ENCODE measurements at regions not wholly inside any gene's neighbourhood (a gene's known extent, or its start where the extent isn't known, plus 50 kb on each side); places are given as distances from the start of the nearest gene placed in this dataset.

- TF ChIP-seq CTCF (conservative IDR thresholded peaks at IDR 0.05) (no peak), EZH2 (IDR thresholded peaks at IDR 0.05; ENCODE audit: low read depth) (no peak)
Observed at GRCh38 chr2:194619366-194619765, 1037.7 kb upstream of the SLC39A10 start.

Measured in PC-9 (cell line).